Pancreas (tissue), 10 donors: ENCODE measurements at regions not wholly inside any gene's neighbourhood (a gene's known extent, or its start where the extent isn't known, plus 50 kb on each side); places are given as distances from the start of the nearest gene placed in this dataset.

Experiments
- ATAC-seq, 4 donors: fragments of 200-7000 bp; cut with Tn5 transposase; one replicate each; pipeline versions ENCODE4 v1.8.0 to v1.9.1; 2020; ENCODE audit warnings: mild to moderate bottlenecking in 4 of 4, moderate library complexity in 4 of 4
- DNase-seq, 6 donors: peaks; one replicate each; pipeline ENCODE4 v3.0.0-alpha.2; 2020
- FAIRE-seq: peaks from 2 replicates; lab custom pipeline; 2012; peaks lifted over from hg19 to GRCh38; lab: Jason Lieb, UNC
- H3K27ac ChIP-seq, 4 donors: fragments of 200-600 bp; sonication (generic); 1 replicate in 3 of 4; 2 replicates in 1 of 4; pipeline versions ENCODE4 v1.5.0 to v1.8.0; 2020
- H3K27me3 ChIP-seq, 4 donors: fragments of 200-600 bp; one replicate each; pipeline ENCODE4 v1.8.0; 2021
- H3K36me3 ChIP-seq, 3 donors: fragments of 200-600 bp; sonication (generic) in 1 of 3; one replicate each; pipeline versions ENCODE4 v1.5.0 to v1.8.0; 2020 to 2021
- H3K4me1 ChIP-seq, 3 donors: fragments of 200-600 bp; one replicate each; pipeline ENCODE4 v1.8.0; 2021
- H3K4me3 ChIP-seq, 4 donors: fragments of 200-600 bp; sonication (generic) in 2 of 4; one replicate each; pipeline versions ENCODE4 v1.5.0 to v1.8.0; 2020 to 2021
- H3K9me3 ChIP-seq, 4 donors: fragments of 200-600 bp; one replicate each; pipeline ENCODE4 v1.8.0; 2021
- WGBS, 2 donors: extraction: QIAGEN DNeasy Blood & Tissue Kit; methylation state at CpG; one replicate each; pipeline ENCODE4 v1.1.7; 2013; 5-methylcytosine and 5-hydroxymethylcytosine counted together
- intact Hi-C, 3 donors: fragments of 100-400 bp; cut with DNase I; formaldehyde crosslinking; loops; one replicate each; pipeline versions ENCODE4 v1.11.1 to v1.14.2; 2022
- TF ChIP-seq, protein P1 (sequence below), 4 donors: fragments of 200-600 bp; sonication (generic) in 3 of 4; IDR thresholded peaks; one replicate each; pipeline versions ENCODE4 v1.5.0 to v1.8.0; 2021; ENCODE audit warnings: antibody characterized with exemption in 4 of 4
- donor health status: healthy with polysubstance abuse.
- donor health status: DM: no; HTN: no; CAD: no; lungs with moderate emphysema.
- donor health status: DM: no; HTN: no; CAD: no.
- donor health status: control.
- donor health status: control.
- donor health status: Bipolar disorder and iron deficiency.
- donor health status: DM: yes; HTN: yes; CAD: no.
- donor health status: DM: no; HTN: no; CAD: no.
- donor health status: DM: no; HTN: no; CAD: no.
- donor health status: DM: yes; HTN: yes; CAD: no.

GRCh38 chr1:147089457-147089856 is 82.8 kb downstream of the PRKAB2 start:
- no peak overlapping the region for H3K27ac ChIP-seq
- no peaks in the 10 kb centered on the region for H3K4me1 ChIP-seq
- FAIRE-seq (no peak), DNase-seq (no peak), ATAC-seq (no peak)
- no peaks in the 10 kb centered on the region for H3K9me3 ChIP-seq
- TF ChIP-seq, protein P1, sequence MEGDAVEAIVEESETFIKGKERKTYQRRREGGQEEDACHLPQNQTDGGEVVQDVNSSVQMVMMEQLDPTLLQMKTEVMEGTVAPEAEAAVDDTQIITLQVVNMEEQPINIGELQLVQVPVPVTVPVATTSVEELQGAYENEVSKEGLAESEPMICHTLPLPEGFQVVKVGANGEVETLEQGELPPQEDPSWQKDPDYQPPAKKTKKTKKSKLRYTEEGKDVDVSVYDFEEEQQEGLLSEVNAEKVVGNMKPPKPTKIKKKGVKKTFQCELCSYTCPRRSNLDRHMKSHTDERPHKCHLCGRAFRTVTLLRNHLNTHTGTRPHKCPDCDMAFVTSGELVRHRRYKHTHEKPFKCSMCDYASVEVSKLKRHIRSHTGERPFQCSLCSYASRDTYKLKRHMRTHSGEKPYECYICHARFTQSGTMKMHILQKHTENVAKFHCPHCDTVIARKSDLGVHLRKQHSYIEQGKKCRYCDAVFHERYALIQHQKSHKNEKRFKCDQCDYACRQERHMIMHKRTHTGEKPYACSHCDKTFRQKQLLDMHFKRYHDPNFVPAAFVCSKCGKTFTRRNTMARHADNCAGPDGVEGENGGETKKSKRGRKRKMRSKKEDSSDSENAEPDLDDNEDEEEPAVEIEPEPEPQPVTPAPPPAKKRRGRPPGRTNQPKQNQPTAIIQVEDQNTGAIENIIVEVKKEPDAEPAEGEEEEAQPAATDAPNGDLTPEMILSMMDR (IDR thresholded peaks at IDR 0.05) = no peak
- WGBS, 2 donors = 27 to 33% methylated on average over 4 of the region's 4 CpGs
- H3K27me3 ChIP-seq = no peaks in the 10 kb centered on the region
- intact Hi-C loops = no loop called here
- no peaks in the 10 kb centered on the region for H3K36me3 ChIP-seq
- H3K4me3 ChIP-seq = no peak overlapping the region

DNA sequence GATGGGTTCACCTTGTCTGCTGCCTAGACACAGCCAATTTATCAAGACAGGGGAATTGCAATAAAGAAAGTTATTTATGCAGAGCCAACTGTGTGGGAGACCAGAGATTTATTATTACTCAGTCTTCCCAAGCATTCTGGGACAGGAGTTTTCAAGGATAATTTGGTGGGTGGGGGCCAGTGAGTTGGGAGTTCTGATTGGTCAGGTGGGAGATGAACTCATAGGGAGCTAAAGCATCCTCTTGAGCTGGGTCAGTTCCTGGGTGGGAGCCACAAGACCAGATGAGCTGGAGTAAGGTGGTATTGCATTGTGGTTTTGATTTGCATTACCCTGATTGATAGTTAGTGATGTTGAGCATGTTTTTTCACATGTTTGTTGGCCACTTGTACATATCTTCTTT is 86.1 kb downstream of the PRKAB2 start:
- peaks cover 4 to 24% (median 6%) of the 10 kb centered on the region in 4 donors for H3K27me3 ChIP-seq
- H3K36me3 ChIP-seq = no peaks in the 10 kb centered on the region
- intact Hi-C loops = no loop called here
- no peaks in the 10 kb centered on the region for H3K9me3 ChIP-seq
- no peak overlapping the region for H3K27ac ChIP-seq
- no peak for FAIRE-seq
- DNase-seq = no peak
- no peak overlapping the region for H3K4me3 ChIP-seq
- ATAC-seq = no peak
- no peaks in the 10 kb centered on the region for H3K4me1 ChIP-seq
- TF ChIP-seq, protein P1 (IDR thresholded peaks at IDR 0.05) = no peak

DNA sequence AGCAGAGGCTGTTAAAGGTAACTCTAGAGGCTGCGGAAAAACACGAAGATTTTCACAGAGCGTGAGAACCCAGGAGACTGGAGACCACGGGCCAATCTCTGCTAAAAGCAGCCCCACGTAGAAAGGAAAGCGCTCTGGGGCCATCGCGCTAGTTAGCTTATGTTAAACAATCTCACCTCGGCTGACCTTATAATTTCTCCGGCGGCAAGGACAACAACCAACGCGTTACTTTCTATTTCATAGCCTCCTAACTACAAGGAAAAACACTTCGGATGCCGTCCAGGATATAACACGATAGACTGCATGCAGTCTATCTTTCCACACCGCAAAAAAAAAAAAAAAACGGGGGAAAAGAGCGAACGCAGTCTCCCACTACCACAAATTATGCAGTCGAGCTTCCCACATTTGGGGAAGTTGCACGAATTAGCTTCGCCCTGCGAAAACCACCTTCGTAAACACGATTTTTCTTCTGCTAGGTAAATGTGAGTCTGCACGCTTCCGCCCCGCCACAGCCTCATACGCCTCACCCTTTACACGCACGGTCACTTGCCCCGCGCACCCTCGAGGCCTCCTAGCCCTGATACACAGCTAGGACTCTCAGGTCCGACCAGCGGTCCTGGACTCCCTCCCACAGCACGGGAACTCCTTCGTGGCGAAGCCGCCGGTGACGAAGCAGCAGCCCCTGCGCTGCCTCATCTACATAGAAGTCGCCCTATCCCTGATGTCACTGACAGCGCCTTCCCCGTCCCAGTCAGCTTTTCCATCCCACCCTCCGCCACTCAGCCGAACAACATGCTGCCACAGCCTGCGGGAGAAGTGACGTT is 87.8 kb downstream of the PRKAB2 start:
- H3K4me3 ChIP-seq = peak overlapping the region; percentile 7 to 38 (median 23)
- no peak for FAIRE-seq

DNA sequence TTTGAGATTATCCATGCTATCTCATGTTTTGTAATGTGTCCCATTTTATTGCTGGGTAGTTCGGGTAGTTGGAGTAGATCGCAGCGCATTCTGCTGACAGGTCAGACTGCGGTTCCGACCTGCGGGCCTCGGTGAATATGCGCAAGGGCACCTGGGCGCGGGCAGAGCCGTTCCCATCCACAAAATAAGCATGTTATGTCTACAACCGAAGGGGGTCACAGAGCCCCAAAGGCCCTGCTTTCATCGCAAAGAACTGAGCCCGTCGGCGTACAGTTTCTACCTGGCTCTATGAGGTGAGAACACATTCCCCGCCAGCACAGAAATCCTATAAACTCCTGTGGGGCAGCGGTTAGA is 88.4 kb downstream of the PRKAB2 start:
- Histone ChIP-seq H3K4me3 (peak overlapping the region; percentile 7 to 38 (median 23)), H3K27ac (peak overlapping the region in 1 of 4 donors; percentile 23), H3K9me3 (no peaks in the 10 kb centered on the region), H3K4me1 (no peaks in the 10 kb centered on the region), H3K36me3 (no peaks in the 10 kb centered on the region), H3K27me3 (peaks cover 4 to 43% (median 11%) of the 10 kb centered on the region in 4 donors)
- intact Hi-C loops = no loop called here
- DNase-seq = no peak
- WGBS, 2 donors = 33 to 40% methylated on average over 18 of the region's 18 CpGs
- TF ChIP-seq, protein P1 (IDR thresholded peaks at IDR 0.05) = no peak
- no peak for FAIRE-seq
- ATAC-seq = no peak

More for the DNA sequence above, 87.8 kb downstream of the PRKAB2 start:
- intact Hi-C loops = no loop called here
- no peaks in the 10 kb centered on the region for H3K9me3 ChIP-seq
- peak overlapping the region in 1 of 4 donors; percentile 23 for H3K27ac ChIP-seq
- H3K4me1 ChIP-seq = no peaks in the 10 kb centered on the region
- ATAC-seq (peak; percentile 79 to 94 (median 84)), DNase-seq (peak in 5 of 6 donors; percentile 29 to 73 (median 54))
- TF ChIP-seq, protein P1 (IDR thresholded peaks at IDR 0.05) = no peak
- H3K27me3 ChIP-seq = peaks cover 4 to 38% (median 11%) of the 10 kb centered on the region in 4 donors
- WGBS, 2 donors = 2 to 3% methylated on average over 50 to 51 of the region's 51 CpGs
- no peaks in the 10 kb centered on the region for H3K36me3 ChIP-seq
